ENCODE measurements at regions not wholly inside any gene's neighbourhood (a gene's known extent, or its start where the extent isn't known, plus 50 kb on each side); places are given as distances from the start of the nearest gene placed in this dataset.

DNA sequence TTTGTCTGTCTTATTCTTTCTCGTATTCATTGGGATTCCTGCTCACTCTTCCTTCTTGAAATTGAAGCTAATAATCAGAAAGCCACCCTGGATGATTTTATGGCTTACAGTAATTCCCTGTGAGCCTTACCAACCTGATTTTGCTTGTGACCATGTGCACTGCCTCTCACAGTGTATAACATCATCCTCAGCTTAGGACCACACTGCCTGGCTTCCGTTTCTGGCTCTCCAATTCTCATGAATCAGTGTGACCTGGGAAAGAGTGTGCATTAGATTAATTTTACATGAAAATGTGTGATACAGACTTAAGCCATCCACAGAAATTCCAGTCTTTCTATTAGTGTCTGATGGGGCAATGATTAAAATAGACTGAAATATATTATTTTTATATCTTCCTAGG lies 126.8 kb upstream of the DMRT1 start:
- no peak for TF ChIP-seq CTCF (IDR thresholded peaks at IDR 0.05)
- TF ChIP-seq PBX3 (IDR thresholded peaks at IDR 0.05), result no peak
- no peak for TF ChIP-seq RCOR1 (IDR thresholded peaks at IDR 0.05; ENCODE audit: low read length)
- no peak for TF ChIP-seq TCF12 (IDR thresholded peaks at IDR 0.05)

Data from SK-N-SH (cell line).